RWPE2 (cell line): ENCODE measurements at regions not wholly inside any gene's neighbourhood (a gene's known extent, or its start where the extent isn't known, plus 50 kb on each side); places are given as distances from the start of the nearest gene placed in this dataset.

Source experiments
- ATAC-seq: fragments of 200-7000 bp; cut with Tn5 transposase; 3 replicates; pipeline ENCODE4 v1.9.1; 2021; ENCODE audit warnings: low read depth
- DNase-seq: peaks from one replicate; pipeline ENCODE4 v3.0.0-alpha.2; 2020; ENCODE audit warnings: low spot score
- H3K27ac ChIP-seq: fragments of 450-650 bp; 2 replicates; pipeline ENCODE4 v1.5.1; 2017; ENCODE audit warnings: mild to moderate bottlenecking; ENCODE audit not compliant: poor library complexity, severe bottlenecking
- H3K27me3 ChIP-seq: fragments of 250-450 bp; sonication (Bioruptor Pico); 2 replicates; pipeline ENCODE4 v1.5.1; 2021; ENCODE audit warnings: mild to moderate bottlenecking, moderate library complexity; ENCODE audit not compliant: insufficient read depth, poor library complexity, severe bottlenecking
- H3K36me3 ChIP-seq: fragments of 250-450 bp; sonication (Bioruptor Pico); 2 replicates; pipeline ENCODE4 v1.5.1; 2020; ENCODE audit warnings: low read depth, mild to moderate bottlenecking, moderate library complexity
- H3K4me1 ChIP-seq: fragments of 250-450 bp; sonication (Bioruptor Pico); 2 replicates; pipeline ENCODE4 v1.5.1; 2021; ENCODE audit warnings: mild to moderate bottlenecking, moderate library complexity; ENCODE audit not compliant: insufficient read depth, poor library complexity, severe bottlenecking
- H3K4me3 ChIP-seq: fragments of 250-450 bp; sonication (Bioruptor Pico); 2 replicates; pipeline ENCODE4 v1.5.1; 2021; ENCODE audit warnings: mild to moderate bottlenecking, moderate library complexity; ENCODE audit not compliant: severe bottlenecking
- H3K9me3 ChIP-seq: fragments of 250-450 bp; sonication (Bioruptor Pico); 2 replicates; pipeline ENCODE4 v1.5.1; 2021; ENCODE audit warnings: mild to moderate bottlenecking, moderate library complexity; ENCODE audit not compliant: severe bottlenecking
- TF ChIP-seq, protein P1 (sequence below): fragments of 450-650 bp; IDR thresholded peaks from one replicate; pipeline ENCODE4 v1.5.1; 2017; ENCODE audit warnings: mild to moderate bottlenecking, moderate library complexity; ENCODE audit not compliant: poor library complexity, severe bottlenecking

DNA sequence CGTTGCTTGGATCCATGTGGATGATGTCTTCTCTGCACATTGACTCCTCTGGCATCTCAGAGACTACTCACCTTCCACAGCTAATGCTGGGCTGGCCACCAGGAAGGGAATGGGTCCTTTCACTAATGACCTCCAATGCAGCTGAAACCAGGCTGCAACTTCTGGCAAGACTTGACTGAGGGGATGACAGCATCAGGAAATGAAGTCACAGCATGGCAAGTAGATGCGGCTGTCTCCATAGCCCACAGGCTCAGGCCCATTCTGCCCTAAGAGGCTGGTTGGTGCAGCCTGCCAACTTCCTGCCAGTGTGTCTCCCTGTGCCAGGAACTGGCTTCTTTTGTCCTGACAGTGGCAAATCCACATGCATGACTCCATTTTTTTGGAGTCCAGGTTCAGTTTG is 467.3 kb downstream of the TSHZ3 start:
- no peak overlapping the region for H3K4me3 ChIP-seq
- TF ChIP-seq, protein P1, sequence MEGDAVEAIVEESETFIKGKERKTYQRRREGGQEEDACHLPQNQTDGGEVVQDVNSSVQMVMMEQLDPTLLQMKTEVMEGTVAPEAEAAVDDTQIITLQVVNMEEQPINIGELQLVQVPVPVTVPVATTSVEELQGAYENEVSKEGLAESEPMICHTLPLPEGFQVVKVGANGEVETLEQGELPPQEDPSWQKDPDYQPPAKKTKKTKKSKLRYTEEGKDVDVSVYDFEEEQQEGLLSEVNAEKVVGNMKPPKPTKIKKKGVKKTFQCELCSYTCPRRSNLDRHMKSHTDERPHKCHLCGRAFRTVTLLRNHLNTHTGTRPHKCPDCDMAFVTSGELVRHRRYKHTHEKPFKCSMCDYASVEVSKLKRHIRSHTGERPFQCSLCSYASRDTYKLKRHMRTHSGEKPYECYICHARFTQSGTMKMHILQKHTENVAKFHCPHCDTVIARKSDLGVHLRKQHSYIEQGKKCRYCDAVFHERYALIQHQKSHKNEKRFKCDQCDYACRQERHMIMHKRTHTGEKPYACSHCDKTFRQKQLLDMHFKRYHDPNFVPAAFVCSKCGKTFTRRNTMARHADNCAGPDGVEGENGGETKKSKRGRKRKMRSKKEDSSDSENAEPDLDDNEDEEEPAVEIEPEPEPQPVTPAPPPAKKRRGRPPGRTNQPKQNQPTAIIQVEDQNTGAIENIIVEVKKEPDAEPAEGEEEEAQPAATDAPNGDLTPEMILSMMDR = no peak
- no peak overlapping the region for H3K27ac ChIP-seq
- H3K27me3 ChIP-seq = no peaks in the 10 kb centered on the region
- no peak for DNase-seq
- H3K4me1 ChIP-seq = no peaks in the 10 kb centered on the region
- H3K9me3 ChIP-seq = no peaks in the 10 kb centered on the region
- H3K36me3 ChIP-seq = no peaks in the 10 kb centered on the region
- no peak for ATAC-seq

DNA sequence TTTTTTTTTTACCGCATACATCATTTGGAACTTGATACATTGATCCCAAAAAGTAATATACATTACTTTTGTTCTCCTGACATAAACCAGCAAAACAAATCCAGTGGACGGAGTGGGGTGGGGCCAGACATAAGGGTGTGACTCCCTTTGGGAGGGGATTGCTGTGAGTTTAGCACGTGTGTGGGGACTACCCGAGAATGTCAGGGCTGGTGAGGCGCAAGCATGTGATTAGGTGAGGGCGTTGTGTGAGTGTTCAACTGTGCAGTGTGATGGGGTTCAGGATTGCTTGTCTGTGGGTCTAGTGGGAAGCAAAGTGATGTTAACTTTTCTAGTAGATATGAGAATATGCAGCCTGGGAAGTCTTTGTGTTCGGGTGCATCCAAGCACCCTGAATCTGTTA is 468.0 kb downstream of the TSHZ3 start:
- H3K36me3 ChIP-seq = no peaks in the 10 kb centered on the region
- H3K4me3 ChIP-seq = no peak overlapping the region
- no peaks in the 10 kb centered on the region for H3K4me1 ChIP-seq
- TF ChIP-seq, protein P1 = no peak
- no peak for DNase-seq
- H3K27ac ChIP-seq = no peak overlapping the region
- H3K27me3 ChIP-seq = no peaks in the 10 kb centered on the region
- ATAC-seq = no peak
- H3K9me3 ChIP-seq = no peaks in the 10 kb centered on the region

DNA sequence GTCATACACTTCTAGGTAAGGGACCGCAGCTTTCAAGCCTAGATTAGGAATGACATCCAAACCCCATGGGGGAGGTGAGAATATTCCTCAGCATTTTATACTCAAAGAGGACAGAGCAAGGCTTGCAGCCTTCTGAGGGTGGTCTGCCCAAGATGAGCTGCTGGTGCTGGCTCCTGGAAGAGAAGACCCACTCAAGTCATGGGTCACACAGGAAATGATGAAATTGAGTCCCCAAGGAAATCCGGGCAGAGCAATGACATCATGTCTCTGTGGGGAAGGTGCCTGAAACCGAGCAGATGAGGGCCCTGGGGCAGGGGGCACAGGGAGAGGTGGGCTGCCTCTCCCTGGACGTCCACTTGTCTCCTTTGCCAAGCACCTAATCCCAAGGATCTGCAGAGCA is 468.7 kb downstream of the TSHZ3 start:
- ATAC-seq = no peak
- Histone ChIP-seq H3K9me3 (no peaks in the 10 kb centered on the region), H3K27ac (no peak overlapping the region), H3K27me3 (no peaks in the 10 kb centered on the region), H3K4me1 (no peaks in the 10 kb centered on the region), H3K4me3 (no peak overlapping the region), H3K36me3 (no peaks in the 10 kb centered on the region)
- no peak for DNase-seq
- TF ChIP-seq, protein P1 = no peak

DNA sequence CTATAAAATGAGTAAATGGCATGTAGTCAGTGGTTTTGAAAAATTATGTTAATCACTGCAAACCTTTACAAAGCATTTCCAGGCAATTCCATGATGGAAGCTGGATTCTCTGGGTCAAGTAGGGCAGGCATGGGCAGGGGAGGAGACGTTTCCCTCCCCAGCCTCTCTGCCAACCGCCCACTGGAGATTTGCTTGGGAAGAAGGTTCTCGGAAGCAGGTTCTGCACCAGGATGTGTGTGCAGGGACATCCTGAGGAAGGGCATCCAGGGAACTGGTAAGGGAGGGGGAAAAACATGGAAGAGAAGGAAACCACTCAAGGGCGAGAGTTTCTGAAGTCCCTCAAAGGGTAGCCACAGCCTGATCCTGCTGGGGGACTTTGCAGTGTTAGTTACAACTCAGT is 469.1 kb downstream of the TSHZ3 start:
- DNase-seq (no peak), ATAC-seq (no peak)
- H3K4me3 ChIP-seq = no peak overlapping the region
- no peaks in the 10 kb centered on the region for H3K9me3 ChIP-seq
- TF ChIP-seq, protein P1 = no peak
- no peaks in the 10 kb centered on the region for H3K4me1 ChIP-seq
- H3K27me3 ChIP-seq = no peaks in the 10 kb centered on the region
- H3K36me3 ChIP-seq = no peaks in the 10 kb centered on the region
- H3K27ac ChIP-seq = no peak overlapping the region

DNA sequence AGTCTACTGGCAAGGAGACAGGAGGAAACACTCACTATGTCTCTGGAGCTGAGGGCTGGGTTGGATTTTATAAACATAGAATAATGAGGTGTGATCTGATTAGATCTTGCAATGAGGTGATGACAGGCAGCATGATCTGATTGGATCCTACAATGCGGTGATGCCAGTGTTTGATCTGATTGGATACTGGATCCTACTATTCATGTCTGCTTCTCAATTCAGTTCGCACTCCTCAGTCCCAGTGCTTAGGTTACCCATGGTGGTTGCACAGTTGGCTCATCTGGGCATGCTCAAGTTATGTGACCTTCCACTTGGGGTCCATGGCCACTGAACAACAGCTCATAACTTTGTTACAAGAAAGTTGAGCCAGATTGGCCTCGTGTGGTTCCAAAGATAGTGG is 469.5 kb downstream of the TSHZ3 start:
- Histone ChIP-seq H3K4me3 (no peak overlapping the region), H3K27ac (no peak overlapping the region), H3K36me3 (no peaks in the 10 kb centered on the region), H3K9me3 (no peaks in the 10 kb centered on the region), H3K27me3 (no peaks in the 10 kb centered on the region), H3K4me1 (no peaks in the 10 kb centered on the region)
- no peak for DNase-seq
- no peak for ATAC-seq
- TF ChIP-seq, protein P1 = no peak
